EL (cell line): ENCODE measurements at regions not wholly inside any gene's neighbourhood (a gene's known extent, or its start where the extent isn't known, plus 50 kb on each side); places are given as distances from the start of the nearest gene placed in this dataset.
"Not testable (repeated sequence)": the region's sequence is repeated elsewhere in the genome, so short reads cannot be mapped to it uniquely, and the experiment has no call there.

Experiments
- DNase-seq: peaks from one replicate; pipeline ENCODE4 v3.0.0-alpha.2; 2016

- DNase-seq = no peak
Measured at GRCh38 chr13:80840316-80840976, 499.5 kb upstream of the SPRY2 start.

GRCh38 chr13:80835902-80836301, 495.0 kb upstream of the SPRY2 start:
- no peak for DNase-seq

GRCh38 chr13:80830431-80830830, 489.5 kb upstream of the SPRY2 start:
- no peak for DNase-seq

DNA sequence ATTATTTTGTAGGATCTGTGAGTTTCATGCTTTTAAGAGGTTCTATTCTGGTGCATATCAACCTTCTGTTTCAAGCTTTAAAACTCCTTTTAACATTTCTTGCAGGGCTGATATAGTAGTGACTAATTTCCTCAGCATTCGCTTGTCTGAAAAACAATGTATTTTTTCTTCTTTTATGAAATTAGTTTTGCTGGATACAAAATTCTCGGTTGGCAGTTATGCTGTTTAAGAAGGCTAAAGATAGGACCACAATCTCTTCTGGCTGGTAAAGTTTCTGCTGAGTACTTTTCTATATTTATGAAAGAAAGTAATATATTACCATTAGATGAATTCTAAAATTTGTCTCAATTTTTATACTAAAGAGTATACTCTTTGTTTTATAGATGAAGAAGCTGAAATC, 487.8 kb upstream of the SPRY2 start:
- no peak for DNase-seq

GRCh38 chr13:80825276-80825675, 484.4 kb upstream of the SPRY2 start:
- DNase-seq = no peak

DNA sequence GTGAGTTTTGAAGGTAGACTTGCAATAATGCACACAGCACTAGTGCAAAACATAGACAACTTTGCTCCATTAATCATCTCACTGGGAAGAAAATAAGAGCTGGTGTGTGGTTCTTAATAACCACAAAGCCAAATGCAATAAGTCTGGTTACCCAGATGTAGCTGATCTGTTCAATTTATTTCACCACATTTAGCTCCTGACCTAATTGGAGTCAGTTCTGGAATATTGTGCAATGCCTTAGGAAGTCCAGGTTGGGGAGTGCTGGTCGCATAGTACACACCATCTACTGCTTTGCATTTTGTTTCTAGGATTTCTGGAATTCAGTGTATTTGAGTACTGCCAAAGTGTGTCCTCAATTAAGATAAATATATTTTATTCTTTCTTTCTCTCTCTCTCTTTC, 483.3 kb upstream of the SPRY2 start:
- no peak for DNase-seq

DNA sequence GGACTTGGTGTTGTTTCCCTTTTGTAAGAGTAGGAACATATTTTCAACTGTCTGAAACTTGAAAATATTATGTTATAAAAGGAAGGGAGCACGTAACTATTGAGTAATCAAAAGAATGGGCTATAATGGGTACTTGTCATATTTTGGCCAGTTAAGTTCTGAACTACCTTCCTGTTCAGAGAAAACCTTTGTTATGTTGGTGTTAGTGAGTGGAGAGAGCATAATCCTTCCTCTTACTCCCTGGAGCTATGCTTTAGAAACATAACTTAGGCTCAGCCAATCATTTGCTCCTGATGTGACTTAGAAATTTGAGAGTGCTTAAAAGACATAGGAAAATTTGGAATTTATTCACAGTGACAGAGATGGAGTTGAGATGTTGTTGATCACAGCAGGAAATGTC, 482.5 kb upstream of the SPRY2 start:
- no peak for DNase-seq

DNA sequence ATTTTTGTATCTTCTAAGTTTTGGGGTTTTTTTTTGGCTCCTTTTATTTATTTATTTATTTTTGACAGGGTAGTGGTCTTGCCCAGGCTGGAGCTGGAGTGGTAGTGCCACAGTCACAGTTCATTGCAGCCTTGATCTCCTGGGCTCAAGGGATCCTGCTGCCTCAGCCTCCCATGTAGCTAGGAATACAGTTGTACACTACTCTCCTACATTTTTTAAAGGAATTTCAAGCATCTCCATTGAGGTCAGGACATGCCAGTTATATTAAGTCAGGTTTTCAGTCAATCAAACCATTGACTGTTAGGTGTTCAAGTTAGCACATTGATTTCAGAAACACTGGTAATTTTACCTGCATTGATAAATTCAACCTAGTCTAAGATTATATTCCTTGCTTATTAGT, 480.5 kb upstream of the SPRY2 start:
- DNase-seq = no peak

GRCh38 chr13:80817979-80818378, 477.1 kb upstream of the SPRY2 start:
- no peak for DNase-seq

- no peak for DNase-seq
Measured at GRCh38 chr13:80814541-80814940, 473.6 kb upstream of the SPRY2 start.

DNA sequence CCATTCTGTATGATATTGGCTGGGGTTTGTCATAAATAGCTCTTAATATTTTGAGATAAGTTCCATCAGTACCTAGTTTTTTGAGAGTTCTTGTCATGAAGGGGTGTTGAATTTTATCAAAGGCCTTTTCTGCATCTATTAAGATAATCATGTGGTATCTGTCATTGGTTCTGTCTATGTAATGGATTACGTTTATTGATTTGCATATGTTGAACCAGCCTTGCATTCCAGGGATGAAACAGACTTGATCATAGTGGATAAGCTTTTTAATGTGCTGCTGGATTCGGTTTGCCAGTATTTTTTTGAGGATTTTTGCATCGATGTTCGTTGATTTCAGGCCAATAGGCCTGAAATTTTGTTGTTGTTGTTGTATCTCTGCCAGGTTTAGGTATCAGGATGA, 469.4 kb upstream of the SPRY2 start:
- DNase-seq = not testable (repeated sequence)

DNA sequence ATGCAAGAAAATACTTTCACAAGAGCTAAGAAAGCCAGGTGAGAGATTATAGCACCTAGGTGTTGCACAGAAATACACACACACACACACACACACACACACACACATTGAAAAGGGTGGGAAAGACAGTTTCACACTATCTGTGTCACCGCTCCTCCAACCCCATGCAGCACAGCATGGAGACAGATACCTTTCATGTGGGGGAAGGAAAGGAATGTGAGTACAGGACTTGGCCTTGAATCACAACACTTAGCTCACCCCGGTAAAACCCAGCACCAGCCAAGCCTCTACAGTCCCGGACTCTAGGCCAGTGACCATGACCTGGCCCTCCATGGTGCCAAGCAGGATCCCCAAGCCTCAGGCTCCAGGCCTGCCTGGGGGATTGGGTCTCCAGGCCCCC, 462.0 kb upstream of the SPRY2 start:
- DNase-seq = no peak

DNA sequence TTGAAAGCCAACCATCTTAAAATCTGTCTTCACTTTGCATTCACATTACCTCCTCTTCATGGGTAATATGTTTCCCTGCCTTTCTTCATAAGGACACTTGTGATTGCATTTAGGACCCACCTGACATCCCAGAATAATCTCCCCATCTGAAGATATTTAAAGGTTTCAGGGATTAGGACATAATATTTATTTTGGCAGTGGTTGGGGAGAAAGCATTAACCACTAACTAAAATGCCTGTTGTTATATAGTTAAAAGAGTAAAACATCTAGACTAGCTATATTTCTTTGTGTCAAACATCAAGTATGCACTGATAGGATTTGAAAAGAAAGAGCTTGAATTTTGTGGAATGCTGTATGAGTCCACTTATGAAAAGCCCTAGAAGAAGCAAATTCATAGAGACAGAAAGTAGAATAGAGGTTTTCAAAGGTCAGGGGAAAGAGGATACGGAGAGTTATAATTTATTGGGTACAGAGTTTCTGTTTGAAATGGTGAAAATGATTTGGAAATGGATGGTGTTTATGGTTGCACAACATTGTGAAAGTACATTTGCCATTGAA, 457.7 kb upstream of the SPRY2 start:
- no peak for DNase-seq

DNA sequence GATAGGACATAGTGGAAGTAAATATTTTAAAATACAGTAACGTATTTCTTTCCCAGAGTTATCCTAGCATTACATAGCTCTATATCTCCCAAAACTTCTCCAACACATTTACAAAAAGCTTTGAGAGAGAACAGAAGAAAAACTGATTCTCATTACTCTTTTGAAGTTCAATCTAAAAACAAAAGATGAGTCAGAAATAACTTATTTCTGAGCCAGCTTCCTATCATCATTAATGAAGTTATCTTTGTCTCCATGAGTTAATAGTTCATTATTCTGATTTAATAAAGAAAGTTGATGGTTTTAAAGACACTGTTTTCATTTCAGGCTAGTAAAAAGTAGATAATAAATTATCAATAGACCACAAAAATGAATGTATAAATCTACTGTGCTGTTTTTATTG, 446.7 kb upstream of the SPRY2 start:
- DNase-seq = no peak

DNA sequence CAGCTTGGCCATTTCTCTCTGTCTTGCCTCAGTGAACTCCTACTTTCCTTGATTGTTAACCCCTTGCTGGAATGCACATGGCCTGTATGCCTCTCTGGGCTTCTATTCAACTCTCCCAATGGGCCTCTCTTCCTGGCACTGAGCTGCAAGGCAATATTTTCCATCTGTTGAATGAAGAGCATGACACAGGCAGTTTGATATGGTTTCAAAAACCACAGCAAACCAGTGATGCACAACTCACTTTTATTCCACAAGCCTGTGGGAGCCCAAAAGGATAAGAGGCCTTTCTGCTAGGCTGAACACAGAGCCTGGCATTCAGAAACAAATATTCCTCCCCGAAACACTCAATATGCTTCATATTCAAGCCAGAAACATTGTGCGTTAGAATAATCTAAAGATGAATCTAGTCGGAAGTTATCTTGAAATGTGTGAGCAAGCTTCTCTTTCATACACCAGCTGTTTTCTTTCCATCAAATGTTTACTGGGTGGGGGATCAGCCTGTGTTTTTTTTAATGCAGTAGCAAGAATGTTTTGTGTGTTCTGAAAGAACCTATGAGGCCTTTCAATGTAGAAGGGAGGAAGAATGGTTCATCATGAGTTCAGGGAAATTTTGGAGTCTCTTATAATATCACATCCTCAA, 443.1 kb upstream of the SPRY2 start:
- no peak for DNase-seq

GRCh38 chr13:80782441-80782840, 441.5 kb upstream of the SPRY2 start:
- DNase-seq = no peak

DNA sequence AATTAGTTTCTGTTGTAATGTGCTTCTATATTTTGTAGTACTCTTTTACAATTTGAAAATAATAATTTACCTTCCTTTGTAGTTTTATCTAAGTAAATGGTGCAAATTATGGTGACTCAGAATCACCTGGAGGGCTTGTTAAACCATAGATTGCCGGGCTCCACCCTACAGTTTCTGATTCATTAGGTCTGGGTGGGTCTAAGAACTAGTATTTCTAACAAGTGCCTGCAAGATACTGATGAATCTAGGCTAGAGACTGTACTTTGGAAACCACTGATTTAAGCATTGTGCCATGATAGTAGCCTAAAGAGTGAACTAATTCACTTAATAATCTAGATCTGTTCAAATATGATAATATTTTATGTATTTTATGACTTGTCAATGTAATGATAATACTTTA, 437.4 kb upstream of the SPRY2 start:
- DNase-seq = no peak

- DNase-seq = no peak
Measured at GRCh38 chr13:80757694-80758093, 416.8 kb upstream of the SPRY2 start.

- no peak for DNase-seq
Measured at GRCh38 chr13:80755910-80756309, 415.0 kb upstream of the SPRY2 start.

DNA sequence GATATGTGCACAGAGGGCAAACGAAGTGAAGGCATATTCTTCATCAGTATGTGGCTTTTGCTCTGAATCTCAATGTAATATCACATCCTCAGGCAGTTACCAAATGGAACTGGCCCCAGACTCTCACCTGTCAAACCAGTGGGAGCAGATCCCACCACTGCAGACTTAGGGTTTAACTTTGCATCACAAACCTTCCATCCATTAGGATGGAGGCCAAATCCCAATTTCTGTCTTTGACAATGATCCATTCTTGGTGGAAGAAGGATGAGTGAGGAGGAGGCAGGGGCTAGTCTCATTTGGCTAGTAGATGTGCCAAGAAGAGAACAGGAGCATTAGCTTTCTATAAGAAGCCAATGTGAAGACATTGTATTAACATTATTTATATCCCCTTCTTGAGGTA, 413.5 kb upstream of the SPRY2 start:
- no peak for DNase-seq

DNA sequence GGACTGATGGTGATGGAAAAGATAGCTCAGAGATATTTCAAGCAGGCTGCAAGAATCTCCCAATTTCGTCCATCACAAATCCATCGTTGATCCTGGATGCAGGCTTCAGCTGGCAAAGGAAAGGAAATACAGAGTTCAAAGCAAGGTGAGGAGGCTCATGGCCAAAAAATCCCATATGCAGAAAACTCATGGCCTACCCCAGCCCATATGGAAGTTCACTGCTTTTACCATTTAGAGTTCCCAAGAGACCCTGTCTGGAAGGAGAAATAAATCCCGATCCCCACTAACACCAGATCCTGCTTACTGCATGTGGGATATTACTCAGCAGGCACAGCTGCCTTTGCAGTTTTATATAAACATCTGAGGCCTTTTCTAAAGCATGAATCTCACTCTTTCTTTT, 412.9 kb upstream of the SPRY2 start:
- no peak for DNase-seq

DNA sequence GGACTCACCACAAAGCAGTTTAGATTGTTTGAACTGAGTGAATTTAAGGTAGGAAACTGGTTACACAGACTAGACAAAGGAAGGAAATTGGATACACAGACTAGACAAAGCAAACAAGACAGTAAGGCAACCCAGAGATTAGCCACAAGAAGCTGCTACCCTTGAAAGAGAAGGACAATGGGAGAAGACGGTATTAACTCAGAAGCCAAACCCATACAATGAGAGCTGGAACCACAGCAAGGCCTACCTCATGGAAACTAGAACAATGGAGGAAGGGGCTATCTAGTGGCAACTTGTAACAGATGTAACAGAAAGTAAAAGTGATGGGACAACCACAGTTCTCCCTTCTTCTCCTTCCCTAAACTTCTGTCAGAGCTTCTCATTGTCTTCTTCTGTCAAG, 410.9 kb upstream of the SPRY2 start:
- DNase-seq = no peak

DNA sequence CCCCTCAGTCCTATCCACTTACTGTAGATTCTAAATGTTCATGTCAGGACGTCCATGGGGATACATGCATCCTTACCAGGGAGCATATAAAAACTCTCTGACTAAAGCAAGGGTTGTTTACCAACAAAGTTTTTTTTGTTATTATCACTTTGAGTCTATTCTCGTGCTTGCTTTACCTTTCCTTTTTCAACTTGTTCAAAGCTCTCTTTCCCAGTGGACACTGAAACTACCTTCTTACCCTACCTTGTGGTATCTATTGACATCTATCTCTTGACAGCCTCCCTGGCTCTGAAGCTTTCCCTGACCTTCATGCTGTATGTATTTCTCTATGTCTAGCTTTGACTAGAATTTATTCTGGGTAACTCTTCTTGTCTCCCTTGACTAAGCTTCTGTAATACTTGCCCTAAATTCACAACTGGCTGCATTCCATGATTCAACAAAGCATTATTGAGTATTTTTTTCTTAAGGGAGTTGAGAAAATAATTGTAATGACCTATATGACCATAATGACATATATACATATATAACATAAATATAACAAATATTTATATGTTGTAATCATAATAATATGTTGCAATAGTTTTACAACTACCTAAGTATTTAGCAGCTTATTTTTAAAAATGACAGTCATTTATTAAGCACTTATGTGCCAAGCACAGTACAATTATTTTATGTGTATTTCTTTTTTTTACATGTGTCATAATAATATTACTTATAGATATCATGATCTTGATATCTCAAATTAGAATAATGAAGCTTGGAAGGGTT, 403.4 kb upstream of the SPRY2 start:
- DNase-seq = no peak

DNA sequence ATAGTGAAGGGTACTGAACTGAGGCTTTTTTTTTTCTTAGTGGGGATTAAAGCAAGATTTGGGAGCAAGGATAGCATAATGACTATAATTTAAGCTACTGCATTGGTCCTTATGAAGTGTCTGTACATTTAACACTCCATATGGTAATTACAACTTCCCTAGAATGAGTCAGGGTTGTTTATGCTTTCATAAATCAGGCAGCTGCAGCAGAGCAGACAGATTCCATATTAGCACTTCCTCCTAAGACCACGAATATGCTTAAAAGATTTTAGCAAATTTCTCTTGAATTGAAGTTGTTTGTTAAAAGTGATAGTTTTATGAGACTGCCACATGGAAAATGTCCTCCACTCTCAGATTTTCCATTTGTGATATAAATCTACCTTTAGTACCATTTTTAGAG, 401.1 kb upstream of the SPRY2 start:
- DNase-seq = no peak
